DOHH2 (cell line): ENCODE measurements at regions not wholly inside any gene's neighbourhood (a gene's known extent, or its start where the extent isn't known, plus 50 kb on each side); places are given as distances from the start of the nearest gene placed in this dataset.
"Not testable (repeated sequence)": the region's sequence is repeated elsewhere in the genome, so short reads cannot be mapped to it uniquely, and the experiment has no call there.

ENCODE experiments used
- EZH2phosphoT487 ChIP-seq: fragments of 200-600 bp; sonication (generic); IDR thresholded peaks from 2 replicates; pipeline ENCODE4 v1.6.1; 2017; ENCODE audit warnings: borderline replicate concordance, mild to moderate bottlenecking, antibody characterized with exemption, low read length, moderate library complexity, mixed read lengths
- TF ChIP-seq, protein P1 (sequence below): fragments of 200-600 bp; sonication (generic); IDR thresholded peaks from one replicate; pipeline ENCODE4 v1.5.1; 2014; ENCODE audit warnings: antibody characterized with exemption, mild to moderate bottlenecking, low read depth, low read length; ENCODE audit not compliant: poor library complexity, severe bottlenecking

DNA sequence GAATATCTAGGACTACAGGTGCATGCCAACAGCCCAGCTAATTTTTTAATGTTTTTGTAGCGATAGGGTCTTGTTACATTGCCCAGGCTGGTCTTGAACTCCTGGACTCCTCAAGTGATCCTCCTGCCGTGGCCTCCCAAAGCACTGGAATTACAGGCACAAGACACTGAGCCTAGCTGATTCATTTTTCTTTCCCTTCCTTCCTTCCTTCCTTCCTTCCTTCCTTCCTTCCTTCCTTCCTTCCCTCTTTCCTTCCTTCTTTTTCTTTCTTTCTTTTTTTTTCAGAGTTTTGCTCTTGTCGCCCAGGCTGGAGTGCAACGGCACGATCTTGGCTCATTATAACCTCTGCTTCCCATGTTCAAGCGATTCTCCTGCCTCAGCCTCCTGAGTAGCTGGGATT is 110.9 kb downstream of the OLIG3 start:
- TF ChIP-seq, protein P1, sequence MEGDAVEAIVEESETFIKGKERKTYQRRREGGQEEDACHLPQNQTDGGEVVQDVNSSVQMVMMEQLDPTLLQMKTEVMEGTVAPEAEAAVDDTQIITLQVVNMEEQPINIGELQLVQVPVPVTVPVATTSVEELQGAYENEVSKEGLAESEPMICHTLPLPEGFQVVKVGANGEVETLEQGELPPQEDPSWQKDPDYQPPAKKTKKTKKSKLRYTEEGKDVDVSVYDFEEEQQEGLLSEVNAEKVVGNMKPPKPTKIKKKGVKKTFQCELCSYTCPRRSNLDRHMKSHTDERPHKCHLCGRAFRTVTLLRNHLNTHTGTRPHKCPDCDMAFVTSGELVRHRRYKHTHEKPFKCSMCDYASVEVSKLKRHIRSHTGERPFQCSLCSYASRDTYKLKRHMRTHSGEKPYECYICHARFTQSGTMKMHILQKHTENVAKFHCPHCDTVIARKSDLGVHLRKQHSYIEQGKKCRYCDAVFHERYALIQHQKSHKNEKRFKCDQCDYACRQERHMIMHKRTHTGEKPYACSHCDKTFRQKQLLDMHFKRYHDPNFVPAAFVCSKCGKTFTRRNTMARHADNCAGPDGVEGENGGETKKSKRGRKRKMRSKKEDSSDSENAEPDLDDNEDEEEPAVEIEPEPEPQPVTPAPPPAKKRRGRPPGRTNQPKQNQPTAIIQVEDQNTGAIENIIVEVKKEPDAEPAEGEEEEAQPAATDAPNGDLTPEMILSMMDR, result not testable (repeated sequence)
- TF ChIP-seq EZH2phosphoT487, result not testable (repeated sequence)
